HG02885 (cell line): ENCODE measurements at regions not wholly inside any gene's neighbourhood (a gene's known extent, or its start where the extent isn't known, plus 50 kb on each side); places are given as distances from the start of the nearest gene placed in this dataset.
"Not testable (repeated sequence)": the region's sequence is repeated elsewhere in the genome, so short reads cannot be mapped to it uniquely, and the experiment has no call there.

Experiments used
- ATAC-seq: cut with Tn5 transposase; IDR thresholded peaks from one replicate; pipeline ENCODE4 v1.9.1; 2021; ENCODE audit warnings: mild to moderate bottlenecking; ENCODE audit not compliant: unreplicated experiment, poor library complexity

- not testable (repeated sequence) for ATAC-seq
Measured at GRCh38 chr5:134471858-134472449, 53.5 kb upstream of the JADE2 start.

DNA sequence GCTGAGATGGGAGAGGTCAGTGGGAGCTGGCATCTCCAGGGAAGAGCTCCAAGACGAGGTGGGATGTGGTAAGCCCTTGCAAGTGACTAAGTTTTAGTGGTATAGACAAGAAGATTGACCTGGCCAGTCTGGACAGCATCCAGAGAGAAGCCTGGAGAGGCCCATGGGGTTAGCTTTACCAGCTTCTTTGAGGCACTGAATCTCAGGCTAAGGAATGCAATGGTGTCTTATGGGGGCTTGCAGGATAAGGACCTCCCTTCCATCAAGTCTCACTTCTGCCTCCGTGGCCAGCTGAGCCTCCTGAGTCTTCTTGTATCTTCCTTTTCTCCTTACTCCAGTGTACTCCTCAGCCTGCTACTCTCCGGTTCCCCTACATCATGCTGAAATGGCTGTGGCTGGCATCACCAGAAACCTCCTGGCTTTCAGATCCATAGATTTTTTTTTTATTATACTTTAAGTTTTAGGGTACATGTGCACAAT is 56.5 kb upstream of the JADE2 start:
- ATAC-seq, result no peak

- ATAC-seq, result no peak
Measured at GRCh38 chr5:134467231-134467630, 55.5 kb upstream of the CDKN2AIPNL start.

DNA sequence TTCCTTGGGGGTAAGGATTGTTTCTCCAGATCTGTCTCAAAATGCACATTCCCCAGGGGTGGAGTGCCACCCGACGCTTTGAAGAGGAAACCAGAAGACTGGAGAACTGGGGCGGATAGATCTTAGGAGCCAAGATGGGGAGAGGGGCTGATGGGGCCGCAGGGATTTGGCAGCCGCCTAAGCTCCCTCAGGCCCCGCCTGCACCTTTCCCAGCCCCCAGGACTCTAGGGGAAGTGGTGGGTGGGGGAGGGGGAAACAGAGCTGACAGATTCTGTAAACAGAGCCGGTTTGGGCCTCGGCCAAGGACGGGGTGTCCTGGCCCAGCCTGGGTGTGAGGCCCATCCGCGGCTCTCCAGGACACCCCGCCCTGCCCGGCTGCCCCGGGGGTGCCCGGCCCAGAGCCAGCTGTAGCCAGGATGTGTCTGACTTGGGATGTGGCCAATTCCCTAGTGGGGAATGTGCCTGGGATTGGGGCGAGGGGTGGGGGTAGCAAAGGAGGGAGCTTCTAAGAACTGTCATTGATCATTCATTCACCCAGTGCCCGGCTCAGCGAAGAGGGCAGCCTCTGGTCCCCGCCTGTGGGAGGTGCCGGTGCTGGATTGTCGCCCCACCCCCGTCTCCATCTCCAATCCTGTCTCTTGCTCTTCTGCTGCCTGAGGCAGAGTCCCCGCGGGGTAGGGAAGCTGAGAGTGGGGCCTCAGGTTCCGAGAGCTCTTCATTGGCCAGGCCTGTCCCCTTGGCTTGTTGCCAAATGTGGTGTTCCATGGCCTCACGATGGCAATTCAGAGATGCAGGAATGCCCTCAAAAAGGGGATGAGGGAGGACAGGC is 54.8 kb upstream of the CDKN2AIPNL start:
- ATAC-seq, result peak; percentile 15

DNA sequence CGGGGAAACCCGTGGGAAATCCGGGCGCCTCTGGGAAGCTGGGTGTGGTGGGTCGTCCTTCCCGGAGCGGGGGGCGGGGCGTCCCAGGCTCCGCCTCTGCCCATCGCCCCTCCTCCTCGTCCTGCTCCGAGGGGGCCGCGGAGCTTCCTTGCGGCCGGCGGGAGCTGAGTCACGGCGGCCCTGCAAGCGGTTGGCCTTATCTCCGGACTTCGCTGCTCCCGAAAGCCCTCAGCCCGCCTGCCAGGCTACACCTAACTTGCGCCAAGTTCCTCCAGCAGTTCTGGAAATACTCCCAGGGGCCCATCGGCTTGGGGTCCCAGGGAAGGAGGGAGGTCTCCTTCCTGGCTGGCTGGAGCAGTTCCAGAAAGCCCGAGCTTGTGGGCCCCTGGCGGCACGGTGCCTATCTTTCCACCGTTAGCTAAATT is 54.1 kb upstream of the CDKN2AIPNL start:
- ATAC-seq, result peak; percentile 85

- no peak for ATAC-seq
Measured at GRCh38 chr5:134464988-134465815, 53.5 kb upstream of the CDKN2AIPNL start.

- ATAC-seq, result no peak
Measured at GRCh38 chr5:134463991-134464760, 52.5 kb upstream of the CDKN2AIPNL start.

DNA sequence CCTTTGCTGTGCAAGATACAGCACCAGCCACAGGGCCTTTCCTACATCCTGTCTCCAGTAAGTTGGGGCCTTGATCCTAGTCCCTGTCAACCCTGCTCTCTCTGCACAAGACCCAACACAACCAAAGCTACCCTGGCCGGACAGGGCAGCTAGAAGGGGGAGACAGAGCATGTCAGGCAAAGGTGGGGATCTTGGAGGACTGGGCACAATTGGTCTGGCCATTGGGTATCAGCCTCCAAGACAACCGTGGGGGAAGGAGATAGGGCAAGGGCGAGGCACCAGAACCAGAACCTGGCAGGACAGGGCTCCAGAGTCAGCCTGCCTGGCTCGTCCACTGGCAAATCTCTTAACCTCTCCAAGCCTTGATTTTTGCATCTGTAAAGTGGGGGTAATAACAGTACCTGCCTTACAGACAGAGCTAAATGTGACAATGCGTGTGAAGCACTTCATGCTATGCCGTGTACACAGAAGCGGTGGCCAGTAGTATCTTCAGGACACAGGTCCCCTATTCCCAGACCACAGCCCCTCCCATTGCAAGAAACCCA is 51.6 kb upstream of the CDKN2AIPNL start:
- ATAC-seq, result no peak

GRCh38 chr5:134462761-134463160 is 51.1 kb upstream of the CDKN2AIPNL start:
- ATAC-seq, result no peak

GRCh38 chr5:134462047-134462575 is 50.4 kb upstream of the CDKN2AIPNL start:
- ATAC-seq, result no peak
